Stimulated activated memory B cell treated with anti-CD40 and anti-IgM and Interleukin-4, amounts not matched to agents 10 μg/mL and 1 μg/mL and 100 μg/mL, for 72 hours (primary cell): ENCODE measurements at regions not wholly inside any gene's neighbourhood (a gene's known extent, or its start where the extent isn't known, plus 50 kb on each side); places are given as distances from the start of the nearest gene placed in this dataset.

ENCODE experiments used
- ATAC-seq: fragments of 150-1000 bp; cut with Tn5 transposase; 2 replicates; pipeline ENCODE4 v1.10.0; 2021
- H3K27ac Mint-ChIP-seq: one replicate; pipeline ENCODE4 v1.8.0; 2022; ENCODE audit warnings: mild to moderate bottlenecking, mixed read lengths
- H3K27me3 Mint-ChIP-seq: one replicate; pipeline ENCODE4 v1.8.0; 2022; ENCODE audit warnings: mixed read lengths
- H3K36me3 Mint-ChIP-seq: one replicate; pipeline ENCODE4 v1.8.0; 2022; ENCODE audit warnings: mixed read lengths
- H3K4me1 Mint-ChIP-seq: one replicate; pipeline ENCODE4 v1.8.0; 2022; ENCODE audit warnings: mixed read lengths
- H3K4me3 Mint-ChIP-seq: one replicate; pipeline ENCODE4 v1.8.0; 2022; ENCODE audit warnings: mild to moderate bottlenecking, moderate library complexity, mixed read lengths
- H3K9me3 Mint-ChIP-seq: one replicate; pipeline ENCODE4 v1.8.0; 2022; ENCODE audit warnings: mixed read lengths

GRCh38 chr18:68555879-68556301, 159.0 kb downstream of the TMX3 start:
- H3K27me3 Mint-ChIP-seq: no peaks in the 10 kb centered on the region
- H3K4me1 Mint-ChIP-seq: no peaks in the 10 kb centered on the region
- no peak for ATAC-seq
- no peaks in the 10 kb centered on the region for H3K9me3 Mint-ChIP-seq
- H3K4me3 Mint-ChIP-seq: no peak overlapping the region
- no peaks in the 10 kb centered on the region for H3K36me3 Mint-ChIP-seq
- no peak overlapping the region for H3K27ac Mint-ChIP-seq

GRCh38 chr18:68548904-68549870, 165.7 kb downstream of the TMX3 start:
- no peak overlapping the region for H3K4me3 Mint-ChIP-seq
- H3K4me1 Mint-ChIP-seq: no peaks in the 10 kb centered on the region
- ATAC-seq: no peak
- H3K36me3 Mint-ChIP-seq: no peaks in the 10 kb centered on the region
- H3K27ac Mint-ChIP-seq: no peak overlapping the region
- H3K27me3 Mint-ChIP-seq: no peaks in the 10 kb centered on the region
- no peaks in the 10 kb centered on the region for H3K9me3 Mint-ChIP-seq

DNA sequence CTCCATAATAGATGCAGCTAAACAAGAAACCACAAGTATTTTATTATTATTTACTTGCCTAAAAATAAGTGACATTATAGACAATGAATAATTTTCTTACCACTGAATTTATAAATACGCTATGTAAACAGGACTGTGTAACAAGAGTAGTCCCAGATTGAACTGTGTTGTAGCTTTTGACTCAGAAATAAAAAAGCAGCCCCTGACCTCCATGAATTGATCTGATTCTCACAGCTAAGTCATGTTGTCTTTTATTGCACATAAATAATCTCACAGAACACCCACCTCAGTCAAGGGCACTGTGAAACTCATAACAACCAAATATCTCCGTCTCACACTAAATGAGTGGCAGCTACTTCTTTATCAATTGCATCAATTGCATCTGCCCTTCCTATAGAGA, 171.6 kb downstream of the TMX3 start:
- H3K27me3 Mint-ChIP-seq: no peaks in the 10 kb centered on the region
- no peak overlapping the region for H3K27ac Mint-ChIP-seq
- H3K4me3 Mint-ChIP-seq: no peak overlapping the region
- no peak for ATAC-seq
- no peaks in the 10 kb centered on the region for H3K9me3 Mint-ChIP-seq
- no peaks in the 10 kb centered on the region for H3K36me3 Mint-ChIP-seq
- no peaks in the 10 kb centered on the region for H3K4me1 Mint-ChIP-seq

DNA sequence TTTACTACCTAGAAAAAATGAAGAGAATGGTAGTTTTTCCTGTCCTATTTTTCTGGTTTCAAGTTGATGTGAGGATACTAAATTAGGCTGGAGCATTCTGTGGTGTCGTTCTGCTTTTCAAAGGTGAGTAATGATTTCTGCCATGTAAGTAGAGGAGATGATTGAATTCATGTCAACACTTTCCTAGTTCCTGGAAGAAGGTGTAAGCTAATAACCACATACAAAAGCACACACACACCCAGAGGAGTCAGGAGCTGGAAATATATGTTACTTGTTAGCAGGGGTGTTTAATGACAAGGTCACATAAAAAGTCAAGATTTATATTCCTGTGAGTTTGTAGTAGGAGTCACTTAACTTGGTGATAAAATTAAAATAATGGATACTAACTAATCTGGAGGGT, 172.1 kb downstream of the TMX3 start:
- Mint-ChIP-seq H3K4me3 (no peak overlapping the region), H3K36me3 (no peaks in the 10 kb centered on the region), H3K9me3 (no peaks in the 10 kb centered on the region), H3K4me1 (no peaks in the 10 kb centered on the region), H3K27me3 (no peaks in the 10 kb centered on the region), H3K27ac (no peak overlapping the region)
- ATAC-seq: no peak

- Mint-ChIP-seq H3K9me3 (no peaks in the 10 kb centered on the region), H3K4me1 (no peaks in the 10 kb centered on the region), H3K36me3 (no peaks in the 10 kb centered on the region), H3K27me3 (no peaks in the 10 kb centered on the region), H3K27ac (no peak overlapping the region), H3K4me3 (no peak overlapping the region)
- ATAC-seq: no peak
Measured at GRCh38 chr18:68533641-68534040, 181.3 kb downstream of the TMX3 start.

- ATAC-seq: no peak
- no peak overlapping the region for H3K27ac Mint-ChIP-seq
- no peaks in the 10 kb centered on the region for H3K36me3 Mint-ChIP-seq
- H3K4me3 Mint-ChIP-seq: no peak overlapping the region
- no peaks in the 10 kb centered on the region for H3K9me3 Mint-ChIP-seq
- H3K4me1 Mint-ChIP-seq: no peaks in the 10 kb centered on the region
- H3K27me3 Mint-ChIP-seq: no peaks in the 10 kb centered on the region
Measured at GRCh38 chr18:68532328-68532885, 182.5 kb downstream of the TMX3 start.

GRCh38 chr18:68525091-68525490, 189.8 kb downstream of the TMX3 start:
- Mint-ChIP-seq H3K4me1 (no peaks in the 10 kb centered on the region), H3K9me3 (no peaks in the 10 kb centered on the region), H3K27me3 (no peaks in the 10 kb centered on the region), H3K4me3 (no peak overlapping the region), H3K36me3 (no peaks in the 10 kb centered on the region), H3K27ac (no peak overlapping the region)
- ATAC-seq: no peak

DNA sequence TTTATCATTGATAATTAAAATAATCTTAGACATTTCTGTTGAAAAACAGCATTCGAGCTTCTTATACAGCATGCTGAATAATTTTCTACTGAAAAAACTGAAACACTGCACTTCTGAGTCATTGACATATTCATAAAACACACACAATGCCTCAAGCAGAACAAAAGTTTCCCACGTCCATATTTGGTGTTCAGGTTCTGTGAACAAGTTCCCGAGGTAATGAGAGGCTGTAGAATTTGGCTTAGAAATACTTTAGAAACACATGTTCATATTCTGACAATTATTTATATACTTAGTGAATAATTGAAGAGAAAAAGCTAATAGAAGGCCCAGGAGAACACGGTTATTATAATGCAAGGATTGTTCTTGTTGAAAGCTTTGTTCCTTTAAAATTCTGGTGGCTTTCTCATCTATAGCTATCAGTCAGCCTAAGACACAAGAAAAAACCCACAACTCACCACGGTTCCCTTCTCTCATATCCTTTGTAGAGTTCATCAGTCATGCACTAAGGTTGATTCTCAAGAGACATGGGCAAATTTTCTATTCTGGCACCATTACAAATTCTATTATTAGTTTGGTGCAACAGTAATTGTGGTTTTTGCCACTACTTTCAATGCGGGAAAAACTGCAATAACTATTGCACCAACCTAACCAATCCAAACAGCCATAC, 194.4 kb downstream of the TMX3 start:
- no peaks in the 10 kb centered on the region for H3K4me1 Mint-ChIP-seq
- no peaks in the 10 kb centered on the region for H3K9me3 Mint-ChIP-seq
- H3K4me3 Mint-ChIP-seq: no peak overlapping the region
- H3K27ac Mint-ChIP-seq: no peak overlapping the region
- ATAC-seq: no peak
- no peaks in the 10 kb centered on the region for H3K36me3 Mint-ChIP-seq
- no peaks in the 10 kb centered on the region for H3K27me3 Mint-ChIP-seq

DNA sequence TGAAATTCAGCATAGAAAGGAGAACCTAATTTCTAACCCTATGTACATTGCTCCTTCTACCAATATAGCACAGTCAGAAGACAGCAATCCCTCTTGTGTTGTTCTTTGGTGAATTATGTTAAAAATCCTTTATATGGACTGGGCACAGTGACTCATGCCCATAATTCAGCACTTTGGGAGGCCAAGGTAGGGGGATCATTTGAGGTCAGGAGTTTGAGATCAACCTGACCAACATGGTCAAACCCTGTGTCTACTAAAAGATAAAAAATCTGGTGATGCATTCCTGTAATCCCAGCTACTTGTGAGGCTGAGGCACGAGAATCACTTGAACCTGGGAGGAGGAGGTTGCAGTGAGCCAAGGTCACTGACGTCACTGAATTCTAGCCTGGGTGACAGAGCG, 195.6 kb downstream of the TMX3 start:
- ATAC-seq: no peak
- no peaks in the 10 kb centered on the region for H3K36me3 Mint-ChIP-seq
- H3K27me3 Mint-ChIP-seq: no peaks in the 10 kb centered on the region
- H3K4me1 Mint-ChIP-seq: no peaks in the 10 kb centered on the region
- H3K4me3 Mint-ChIP-seq: no peak overlapping the region
- H3K27ac Mint-ChIP-seq: no peak overlapping the region
- no peaks in the 10 kb centered on the region for H3K9me3 Mint-ChIP-seq

- H3K27me3 Mint-ChIP-seq: no peaks in the 10 kb centered on the region
- ATAC-seq: no peak
- no peaks in the 10 kb centered on the region for H3K4me1 Mint-ChIP-seq
- H3K4me3 Mint-ChIP-seq: no peak overlapping the region
- H3K36me3 Mint-ChIP-seq: no peaks in the 10 kb centered on the region
- peaks cover 2% of the 10 kb centered on the region for H3K9me3 Mint-ChIP-seq
- H3K27ac Mint-ChIP-seq: no peak overlapping the region
Measured at GRCh38 chr18:68509902-68510301, 205.0 kb downstream of the TMX3 start.

DNA sequence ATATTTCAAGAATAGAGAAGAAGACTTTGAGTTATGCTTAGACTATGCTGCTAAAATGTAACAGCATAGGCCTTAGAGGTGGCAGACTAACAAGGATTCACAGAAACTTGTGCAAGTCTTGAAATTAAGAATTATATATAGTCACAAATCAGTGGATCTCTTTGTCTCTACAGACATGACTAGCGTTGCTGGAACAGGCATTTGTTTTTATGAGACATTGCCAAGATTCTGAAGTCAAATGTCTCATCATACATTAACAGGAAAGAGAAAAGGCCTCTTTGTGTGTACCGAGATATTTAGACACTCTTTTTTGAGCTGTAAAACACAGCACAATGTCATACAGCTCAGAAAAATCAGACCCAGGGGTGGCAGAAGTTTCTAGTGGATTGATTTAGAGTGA, 207.1 kb downstream of the TMX3 start:
- peaks cover 2% of the 10 kb centered on the region for H3K9me3 Mint-ChIP-seq
- H3K36me3 Mint-ChIP-seq: no peaks in the 10 kb centered on the region
- no peak overlapping the region for H3K4me3 Mint-ChIP-seq
- H3K4me1 Mint-ChIP-seq: no peaks in the 10 kb centered on the region
- ATAC-seq: no peak
- H3K27ac Mint-ChIP-seq: no peak overlapping the region
- no peaks in the 10 kb centered on the region for H3K27me3 Mint-ChIP-seq

DNA sequence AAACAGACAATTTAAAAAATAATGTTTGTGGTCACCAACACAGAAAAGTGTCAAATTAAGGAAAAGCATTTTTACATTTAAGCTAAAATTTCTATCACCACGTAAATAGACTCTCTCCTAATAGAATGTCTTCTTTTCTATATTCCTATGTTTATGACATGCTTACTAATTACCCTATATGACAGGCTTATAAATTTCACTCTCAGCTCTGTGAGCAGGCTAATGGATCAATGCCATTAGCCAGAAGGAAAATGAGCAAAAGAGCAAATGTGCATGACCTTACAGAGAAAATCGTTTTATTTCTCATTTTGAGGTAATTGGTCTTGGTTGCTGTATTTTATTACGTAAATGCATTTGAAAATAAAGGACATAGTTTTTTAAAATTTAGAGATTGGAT, 209.7 kb downstream of the TMX3 start:
- Mint-ChIP-seq H3K27ac (no peak overlapping the region), H3K36me3 (no peaks in the 10 kb centered on the region), H3K27me3 (no peaks in the 10 kb centered on the region), H3K4me1 (no peaks in the 10 kb centered on the region), H3K4me3 (no peak overlapping the region), H3K9me3 (no peaks in the 10 kb centered on the region)
- no peak for ATAC-seq

DNA sequence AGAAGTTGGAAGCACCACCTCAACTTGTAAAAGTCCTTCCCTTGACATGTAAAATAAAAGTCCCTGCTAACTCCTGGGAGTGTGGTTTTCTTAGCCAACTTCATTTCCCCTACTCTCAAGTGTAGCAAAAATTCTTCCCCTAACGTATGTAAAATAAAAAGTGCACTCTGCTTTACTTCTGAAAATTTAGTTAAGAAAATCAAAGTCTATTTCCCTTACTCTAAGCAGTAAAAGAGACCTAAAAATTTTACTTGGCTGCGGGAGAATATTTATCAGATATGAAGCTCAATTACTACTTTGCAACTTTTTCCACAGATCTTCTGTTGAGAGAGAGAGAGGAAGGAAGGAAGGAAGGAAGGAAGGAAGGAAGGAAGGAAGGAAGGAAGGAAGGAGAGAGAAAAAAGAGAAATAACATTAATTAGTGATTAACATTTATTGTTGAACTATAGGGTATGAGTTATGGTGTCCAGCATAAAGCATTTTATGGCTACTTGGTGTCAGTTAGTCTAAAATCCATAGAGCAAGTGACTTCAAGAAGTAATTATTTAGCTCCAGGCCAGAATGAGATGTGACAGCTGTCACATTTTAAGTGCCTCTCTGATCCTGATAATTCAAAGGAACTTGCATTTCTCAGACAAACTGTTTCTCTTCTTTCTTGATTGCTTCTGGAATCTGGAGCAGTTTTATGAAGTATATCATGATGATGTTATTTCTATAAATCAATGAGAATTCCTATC, 210.3 kb downstream of the TMX3 start:
- Mint-ChIP-seq H3K4me1 (no peaks in the 10 kb centered on the region), H3K4me3 (no peak overlapping the region), H3K9me3 (no peaks in the 10 kb centered on the region), H3K27me3 (no peaks in the 10 kb centered on the region), H3K36me3 (no peaks in the 10 kb centered on the region), H3K27ac (no peak overlapping the region)
- ATAC-seq: no peak

DNA sequence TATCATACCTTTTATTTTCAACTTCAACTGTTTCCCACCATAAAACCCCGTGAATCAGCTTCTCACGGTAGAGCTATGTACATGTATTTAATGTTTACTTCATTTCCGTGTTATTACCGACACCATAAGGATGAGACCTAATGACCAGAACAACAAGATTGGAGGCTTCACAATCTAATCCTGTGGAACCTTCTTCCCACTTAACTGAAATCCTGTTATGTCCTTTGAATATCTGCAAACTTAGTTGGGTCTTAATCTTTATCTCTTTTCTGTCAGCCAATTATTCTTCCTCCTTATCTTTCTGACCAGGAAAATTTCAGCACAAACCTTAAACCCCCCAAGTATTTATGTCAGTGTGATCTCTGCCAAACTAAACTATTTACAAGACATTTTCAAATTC, 214.4 kb downstream of the TMX3 start:
- ATAC-seq: no peak
- H3K9me3 Mint-ChIP-seq: no peaks in the 10 kb centered on the region
- H3K27me3 Mint-ChIP-seq: no peaks in the 10 kb centered on the region
- H3K36me3 Mint-ChIP-seq: no peaks in the 10 kb centered on the region
- H3K27ac Mint-ChIP-seq: no peak overlapping the region
- H3K4me1 Mint-ChIP-seq: no peaks in the 10 kb centered on the region
- no peak overlapping the region for H3K4me3 Mint-ChIP-seq

- no peaks in the 10 kb centered on the region for H3K9me3 Mint-ChIP-seq
- H3K36me3 Mint-ChIP-seq: no peaks in the 10 kb centered on the region
- no peaks in the 10 kb centered on the region for H3K27me3 Mint-ChIP-seq
- H3K4me3 Mint-ChIP-seq: no peak overlapping the region
- no peaks in the 10 kb centered on the region for H3K4me1 Mint-ChIP-seq
- no peak for ATAC-seq
- H3K27ac Mint-ChIP-seq: no peak overlapping the region
Measured at GRCh38 chr18:68499141-68499540, 215.8 kb downstream of the TMX3 start.
